IPS DF 6.9 (cell line): ENCODE measurements at regions not wholly inside any gene's neighbourhood (a gene's known extent, or its start where the extent isn't known, plus 50 kb on each side); places are given as distances from the start of the nearest gene placed in this dataset.

Source experiments
- DNase-seq: peaks from one replicate; pipeline ENCODE4 v3.0.0-alpha.2; 2013; ENCODE audit warnings: low read depth, low spot score
- H3K27ac ChIP-seq: one replicate; pipeline ENCODE4 v1.5.1; 2013; ENCODE audit warnings: low read length, control low read depth
- H3K27me3 ChIP-seq: 2 replicates; pipeline ENCODE4 v1.6.1; 2013; ENCODE audit warnings: mild to moderate bottlenecking, low read length; ENCODE audit not compliant: control insufficient read depth, insufficient read depth
- H3K36me3 ChIP-seq: 2 replicates; pipeline ENCODE4 v1.6.1; 2013; ENCODE audit warnings: low read length; ENCODE audit not compliant: control insufficient read depth, insufficient read depth
- H3K4me1 ChIP-seq: 2 replicates; pipeline ENCODE4 v1.6.1; 2013; ENCODE audit warnings: low read length; ENCODE audit not compliant: control insufficient read depth, insufficient read depth
- H3K4me3 ChIP-seq: 2 replicates; pipeline ENCODE4 v1.5.1; 2013; ENCODE audit warnings: mild to moderate bottlenecking, low read length
- H3K9me3 ChIP-seq: 2 replicates; pipeline ENCODE4 v1.6.1; 2013; ENCODE audit warnings: low read length, inconsistent platforms; ENCODE audit not compliant: control insufficient read depth, insufficient read depth
- WGBS: extraction: QIAGEN DNeasy Blood & Tissue Kit; methylation state at CpG from one replicate; pipeline ENCODE4 v1.1.7; 2013; ENCODE audit warnings: mixed read lengths, missing lambda C conversion rate; ENCODE audit not compliant: insufficient read length, insufficient coverage; 5-methylcytosine and 5-hydroxymethylcytosine counted together

DNA sequence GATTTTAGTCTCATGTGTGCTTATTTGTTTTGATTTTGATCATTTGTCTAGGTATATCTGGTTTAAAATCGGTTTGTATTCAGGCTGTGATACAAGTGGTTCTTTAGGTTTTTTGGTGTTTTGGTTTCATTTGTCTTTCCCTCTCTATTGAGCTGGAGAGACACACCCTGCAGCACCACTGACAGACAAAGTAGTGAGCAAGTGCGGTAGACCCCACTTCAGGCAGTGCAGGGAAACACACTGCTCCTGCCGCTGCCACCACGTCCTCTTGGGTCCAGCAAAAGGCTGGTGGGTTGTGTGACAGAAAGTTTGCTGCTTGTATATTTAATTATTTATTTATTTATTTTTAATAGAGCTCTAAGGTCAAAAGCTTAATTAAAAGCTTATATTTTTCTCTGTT is 801.0 kb downstream of the NR2F1-AS1 start:
- no CpG with 5 or more reads among the region's 4 CpGs for WGBS

DNA sequence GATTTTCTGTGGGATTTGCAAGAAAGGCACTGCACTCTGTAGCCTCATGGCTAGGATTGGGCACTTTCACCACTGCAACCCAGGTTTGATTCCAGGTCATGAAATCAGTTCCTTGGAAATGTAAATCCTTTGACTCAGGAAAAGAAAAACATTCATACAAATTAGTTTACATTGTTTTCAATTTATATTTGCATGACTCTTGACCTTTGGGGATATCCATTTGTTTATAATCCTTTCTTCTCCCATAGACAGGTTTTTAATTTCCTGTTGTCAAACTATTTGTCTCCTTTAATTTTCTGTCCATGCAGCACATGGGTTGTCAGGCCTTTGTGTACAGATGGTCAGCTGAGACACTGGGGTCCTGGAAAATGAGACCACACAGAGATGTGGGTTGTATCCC is 801.5 kb downstream of the NR2F1-AS1 start:
- no peak for DNase-seq
- no peak overlapping the region for H3K27ac ChIP-seq
- H3K27me3 ChIP-seq: no peaks in the 10 kb centered on the region
- H3K36me3 ChIP-seq: no peaks in the 10 kb centered on the region
- H3K9me3 ChIP-seq: no peaks in the 10 kb centered on the region
- H3K4me1 ChIP-seq: peaks cover 2% of the 10 kb centered on the region; the same call in 1 of the 2 replicates
- no peak overlapping the region for H3K4me3 ChIP-seq

More for the DNA sequence above, 801.0 kb downstream of the NR2F1-AS1 start:
- no peaks in the 10 kb centered on the region for H3K36me3 ChIP-seq
- DNase-seq: no peak
- H3K9me3 ChIP-seq: no peaks in the 10 kb centered on the region
- H3K27ac ChIP-seq: no peak overlapping the region
- H3K4me3 ChIP-seq: no peak overlapping the region
- no peaks in the 10 kb centered on the region for H3K27me3 ChIP-seq
- peaks cover 2% of the 10 kb centered on the region; the same call in 1 of the 2 replicates for H3K4me1 ChIP-seq

DNA sequence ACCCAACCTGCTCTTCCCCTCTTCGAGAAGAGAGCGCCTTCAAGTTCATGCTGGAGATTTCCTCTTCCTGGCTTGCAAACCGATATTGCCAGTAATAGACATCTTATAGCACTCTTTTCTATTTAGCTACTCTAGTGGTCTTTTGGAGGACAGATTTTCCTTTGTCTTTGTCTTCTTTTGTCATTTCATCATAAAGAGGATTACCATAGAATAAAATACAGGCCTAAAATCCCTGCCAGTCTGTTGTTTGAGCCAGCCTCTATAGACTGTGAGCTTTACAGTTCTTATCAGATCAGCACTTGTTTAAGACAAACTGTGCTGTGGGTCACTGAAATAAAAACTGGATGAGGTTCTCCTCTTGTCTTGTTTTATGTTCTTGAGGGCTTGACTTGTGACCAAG is 802.8 kb downstream of the NR2F1-AS1 start:
- Histone ChIP-seq H3K27me3 (no peaks in the 10 kb centered on the region), H3K9me3 (no peaks in the 10 kb centered on the region), H3K4me1 (peaks cover 2% of the 10 kb centered on the region; the same call in 1 of the 2 replicates), H3K36me3 (no peaks in the 10 kb centered on the region), H3K4me3 (no peak overlapping the region), H3K27ac (no peak overlapping the region)
- no CpG with 5 or more reads among the region's 3 CpGs for WGBS
- DNase-seq: no peak

DNA sequence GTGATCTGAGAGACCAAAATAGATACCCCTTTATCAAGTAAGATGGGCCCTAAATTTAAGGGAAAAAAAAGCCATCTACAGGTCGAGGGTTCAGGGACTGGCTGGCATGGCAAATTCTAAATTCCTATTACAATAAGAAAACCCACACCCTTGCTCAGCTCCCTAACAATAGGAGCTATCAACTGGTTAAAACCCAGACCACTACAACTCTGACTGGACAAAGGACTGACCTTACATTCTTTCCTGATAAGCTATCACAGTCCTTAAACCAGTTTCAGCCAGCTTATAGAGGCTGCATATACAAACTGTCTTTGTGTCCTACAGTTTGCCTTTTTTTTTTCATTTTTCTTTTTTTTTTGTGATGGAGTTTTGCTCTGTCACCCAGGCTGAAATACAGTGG is 803.6 kb downstream of the NR2F1-AS1 start:
- no peaks in the 10 kb centered on the region for H3K36me3 ChIP-seq
- no peaks in the 10 kb centered on the region for H3K27me3 ChIP-seq
- peaks cover 2% of the 10 kb centered on the region; the same call in 1 of the 2 replicates for H3K4me1 ChIP-seq
- no CpG with 5 or more reads among the region's 1 CpG for WGBS
- no peak overlapping the region for H3K27ac ChIP-seq
- H3K9me3 ChIP-seq: no peaks in the 10 kb centered on the region
- DNase-seq: no peak
- H3K4me3 ChIP-seq: no peak overlapping the region

DNA sequence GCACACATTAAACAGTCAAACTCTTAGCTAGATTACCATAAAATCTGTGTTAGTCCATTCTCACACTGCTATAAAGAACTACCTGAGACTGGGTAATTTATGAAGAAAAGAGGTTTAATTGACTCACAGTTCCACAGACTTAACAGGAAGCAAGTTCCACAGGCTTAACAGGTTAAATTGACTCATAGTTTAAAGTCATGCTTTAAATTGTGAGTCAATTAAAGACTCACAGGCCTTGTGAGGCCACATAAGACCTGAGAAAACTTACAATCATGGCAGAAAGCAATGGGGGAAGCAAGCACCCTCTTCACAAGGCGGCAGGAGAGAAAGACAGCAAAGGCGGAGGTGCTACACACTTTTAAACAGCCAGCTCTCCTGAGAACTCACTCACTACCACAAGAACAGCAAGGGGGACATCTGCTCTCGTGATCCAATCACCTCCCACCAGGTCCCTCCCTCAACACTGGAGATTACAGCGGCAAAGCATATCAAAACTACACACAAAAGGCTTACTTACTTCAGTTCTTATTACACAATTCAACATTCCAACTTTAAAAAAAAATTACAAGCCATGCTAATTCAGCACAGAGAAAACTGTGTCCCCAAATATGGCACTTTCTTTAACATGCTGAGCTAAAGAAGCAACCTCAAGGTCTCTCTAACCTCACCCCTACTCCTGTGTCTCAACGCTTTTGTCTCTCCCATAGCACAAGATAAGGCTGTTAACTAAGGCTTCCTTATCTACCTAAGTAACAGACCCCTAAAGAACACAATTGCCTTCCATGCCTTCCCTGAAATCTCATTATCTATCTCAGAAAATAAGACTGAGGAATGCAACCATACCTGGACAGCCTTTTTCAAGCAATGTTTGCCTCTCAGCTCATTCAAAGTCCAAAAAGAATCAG is 805.1 kb downstream of the NR2F1-AS1 start:
- H3K27me3 ChIP-seq: no peaks in the 10 kb centered on the region
- H3K9me3 ChIP-seq: no peaks in the 10 kb centered on the region
- WGBS: no CpG with 5 or more reads among the region's 5 CpGs
- peaks cover 2% of the 10 kb centered on the region; the same call in 1 of the 2 replicates for H3K4me1 ChIP-seq
- no peak overlapping the region for H3K4me3 ChIP-seq
- DNase-seq: no peak
- H3K27ac ChIP-seq: no peak overlapping the region
- H3K36me3 ChIP-seq: no peaks in the 10 kb centered on the region

DNA sequence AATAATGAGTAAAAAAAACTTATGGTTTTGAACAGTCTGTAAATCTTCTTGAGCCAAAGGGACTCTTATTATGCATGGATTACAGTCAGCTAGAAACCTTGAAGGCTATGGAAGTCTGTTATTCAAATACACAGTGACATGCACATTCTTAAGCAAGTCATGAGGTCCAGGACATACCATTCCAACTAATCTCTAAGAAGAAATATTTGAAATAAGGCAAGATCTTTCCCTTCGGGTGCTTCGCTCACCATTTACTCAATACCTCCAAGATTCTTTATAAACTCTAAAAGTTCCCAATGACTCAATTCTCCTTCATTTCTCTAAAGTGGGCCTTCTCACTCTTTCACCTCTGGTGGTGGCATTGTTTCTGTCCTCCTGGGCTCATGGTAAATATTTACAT is 811.0 kb downstream of the NR2F1-AS1 start:
- Histone ChIP-seq H3K27me3 (no peaks in the 10 kb centered on the region), H3K4me3 (no peak overlapping the region), H3K36me3 (no peaks in the 10 kb centered on the region), H3K27ac (no peak overlapping the region), H3K4me1 (no peaks in the 10 kb centered on the region), H3K9me3 (no peaks in the 10 kb centered on the region)
- no CpG with 5 or more reads among the region's 2 CpGs for WGBS
- no peak for DNase-seq

DNA sequence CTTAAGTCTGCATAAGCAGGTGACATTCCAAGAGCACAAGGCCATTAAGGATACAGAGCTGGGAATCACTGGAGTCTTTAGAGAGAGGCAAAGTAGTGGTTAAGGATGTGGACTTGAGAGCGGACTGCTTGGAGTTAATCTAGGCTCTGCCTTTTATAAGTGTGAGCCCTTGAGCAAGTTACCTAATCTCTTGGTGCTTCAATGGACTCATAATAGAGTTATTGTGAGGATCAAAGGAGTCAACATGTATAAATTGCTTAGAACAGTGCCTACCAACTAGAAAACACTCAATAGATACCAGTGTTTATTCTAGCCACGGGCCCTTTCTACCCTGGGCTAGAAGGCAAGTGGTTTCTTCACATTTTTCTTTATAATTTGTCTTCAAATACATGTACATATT is 819.4 kb downstream of the NR2F1-AS1 start:
- DNase-seq: no peak
- no CpG with 5 or more reads among the region's 2 CpGs for WGBS
- no peaks in the 10 kb centered on the region for H3K27me3 ChIP-seq
- H3K4me3 ChIP-seq: no peak overlapping the region
- H3K4me1 ChIP-seq: no peaks in the 10 kb centered on the region
- H3K36me3 ChIP-seq: no peaks in the 10 kb centered on the region
- no peaks in the 10 kb centered on the region for H3K9me3 ChIP-seq
- H3K27ac ChIP-seq: no peak overlapping the region

DNA sequence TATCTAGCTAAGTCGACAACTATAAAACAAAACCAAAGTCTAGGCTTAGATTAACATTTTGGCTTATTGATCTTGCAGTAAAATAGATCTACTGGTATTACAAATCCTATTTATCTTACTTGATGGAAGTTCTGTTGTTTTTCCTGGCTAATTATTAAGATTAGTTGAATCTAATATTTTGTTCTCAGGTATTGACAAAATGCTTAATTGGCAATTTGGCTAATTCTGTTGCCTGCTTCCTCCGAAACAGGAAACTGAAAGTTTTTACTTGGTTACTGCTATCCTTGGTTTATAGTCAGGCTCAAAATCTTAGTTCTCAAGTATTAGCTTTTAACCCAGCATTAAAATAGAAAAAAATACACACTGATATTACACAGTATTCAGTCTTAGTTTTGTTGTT is 820.5 kb downstream of the NR2F1-AS1 start:
- no CpG with 5 or more reads among the region's 2 CpGs for WGBS
- H3K4me1 ChIP-seq: no peaks in the 10 kb centered on the region
- no peak overlapping the region for H3K27ac ChIP-seq

DNA sequence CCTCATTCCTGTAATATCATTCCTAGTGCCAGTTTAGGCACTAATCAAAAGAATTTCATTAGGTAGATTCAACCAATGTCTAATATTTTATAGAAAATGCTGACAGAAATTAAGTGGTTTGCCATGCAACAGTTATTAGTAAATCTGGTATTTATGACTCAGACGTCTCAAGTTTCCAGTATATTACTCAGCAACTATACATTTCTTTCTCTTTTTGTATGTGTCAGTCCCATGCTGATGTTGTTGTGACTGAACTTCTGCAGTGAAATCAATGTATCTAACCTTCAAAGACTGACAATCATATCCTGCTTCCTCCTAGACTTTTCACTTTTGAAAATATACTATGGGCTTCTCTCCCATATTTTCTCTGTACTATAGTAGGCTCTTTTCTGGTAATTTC is 822.5 kb downstream of the NR2F1-AS1 start:
- Histone ChIP-seq H3K27ac (no peak overlapping the region), H3K4me1 (no peaks in the 10 kb centered on the region), H3K4me3 (no peak overlapping the region), H3K27me3 (no peaks in the 10 kb centered on the region), H3K9me3 (no peaks in the 10 kb centered on the region), H3K36me3 (no peaks in the 10 kb centered on the region)
- WGBS: no CpG with 5 or more reads among the region's 1 CpG
- DNase-seq: no peak

More for the DNA sequence above, 820.5 kb downstream of the NR2F1-AS1 start:
- no peaks in the 10 kb centered on the region for H3K9me3 ChIP-seq
- no peaks in the 10 kb centered on the region for H3K27me3 ChIP-seq
- H3K36me3 ChIP-seq: no peaks in the 10 kb centered on the region
- no peak for DNase-seq
- no peak overlapping the region for H3K4me3 ChIP-seq

DNA sequence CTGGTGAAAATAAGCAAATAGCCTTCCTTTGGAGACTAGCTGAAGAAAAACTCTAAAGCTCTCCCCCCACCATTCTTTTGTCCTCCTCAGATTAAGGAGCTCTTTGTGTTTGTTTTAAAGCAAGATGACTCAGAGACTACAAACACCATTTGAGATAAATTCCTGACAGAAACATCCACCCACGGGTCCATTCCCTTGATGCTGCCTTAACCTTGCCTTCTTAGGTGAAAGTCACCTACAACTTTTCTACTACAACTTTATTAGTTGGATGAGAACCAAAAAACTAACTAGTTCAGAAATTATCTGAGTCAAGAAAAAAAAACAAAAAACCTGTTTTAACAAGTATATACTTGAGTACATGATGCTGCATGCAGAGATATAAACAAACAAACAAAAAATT is 831.1 kb downstream of the NR2F1-AS1 start:
- WGBS: no CpG with 5 or more reads among the region's 1 CpG
- Histone ChIP-seq H3K4me3 (no peak overlapping the region), H3K9me3 (no peaks in the 10 kb centered on the region), H3K27me3 (no peaks in the 10 kb centered on the region), H3K36me3 (no peaks in the 10 kb centered on the region), H3K4me1 (no peaks in the 10 kb centered on the region), H3K27ac (no peak overlapping the region)
- no peak for DNase-seq
